ENCODE measurements at regions not wholly inside any gene's neighbourhood (a gene's known extent, or its start where the extent isn't known, plus 50 kb on each side); places are given as distances from the start of the nearest gene placed in this dataset.
"Not testable (repeated sequence)": the region's sequence is repeated elsewhere in the genome, so short reads cannot be mapped to it uniquely, and the experiment has no call there.

GRCh38 chr10:55740110-55740509 lies 620.9 kb downstream of the ZWINT start:
- DNase-seq = no peak

GRCh38 chr10:55734112-55734511 lies 626.9 kb downstream of the ZWINT start:
- DNase-seq = no peak

GRCh38 chr10:55704950-55705349 lies 656.1 kb downstream of the ZWINT start:
- DNase-seq = no peak

- no peak for DNase-seq
Observed at GRCh38 chr10:55668326-55668922, 692.6 kb downstream of the ZWINT start.

- DNase-seq = no peak
Observed at GRCh38 chr10:55653531-55653930, 707.5 kb downstream of the ZWINT start.

GRCh38 chr10:55641601-55642000 lies 719.5 kb downstream of the ZWINT start:
- no peak for DNase-seq

GRCh38 chr10:55631071-55631654 lies 729.9 kb downstream of the ZWINT start:
- DNase-seq = no peak

- DNase-seq = no peak
Observed at GRCh38 chr10:55630491-55631056, 730.5 kb downstream of the ZWINT start.

- DNase-seq = no peak
Observed at GRCh38 chr10:55629793-55630490, 731.1 kb downstream of the ZWINT start.

- DNase-seq = no peak
Observed at GRCh38 chr10:55628260-55628701, 732.8 kb downstream of the ZWINT start.

GRCh38 chr10:55627501-55628051 lies 733.5 kb downstream of the ZWINT start:
- DNase-seq = no peak

- DNase-seq = not testable (repeated sequence)
Observed at GRCh38 chr10:55601690-55602478, 759.2 kb downstream of the ZWINT start.

GRCh38 chr10:55551603-55552002 lies 750.6 kb upstream of the PCDH15 start:
- DNase-seq = no peak

- DNase-seq = no peak
Observed at GRCh38 chr10:55550236-55550635, 749.2 kb upstream of the PCDH15 start.

DNA sequence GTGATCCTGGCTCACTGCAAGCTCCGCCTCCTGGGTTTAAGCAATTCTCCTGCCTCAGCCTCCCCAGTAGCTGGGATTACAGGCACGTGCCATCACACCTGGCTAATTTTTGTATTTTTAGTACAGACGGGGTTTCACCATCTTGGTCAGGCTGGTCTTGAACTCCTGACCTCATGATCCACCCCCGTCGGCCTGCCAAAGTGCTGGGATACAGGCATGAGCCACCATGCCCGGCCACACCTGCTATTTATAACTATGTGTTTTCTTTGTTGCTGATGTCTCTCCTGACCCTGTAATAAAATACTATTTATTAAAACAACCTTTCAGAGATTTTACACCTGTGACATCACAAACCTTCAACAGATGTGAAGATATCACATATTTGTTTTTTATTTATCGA lies 736.5 kb upstream of the PCDH15 start:
- not testable (repeated sequence) for DNase-seq

GRCh38 chr10:55519264-55519663 lies 718.2 kb upstream of the PCDH15 start:
- DNase-seq = no peak

GRCh38 chr10:55518416-55518815 lies 717.4 kb upstream of the PCDH15 start:
- DNase-seq = not testable (repeated sequence)

- no peak for DNase-seq
Observed at GRCh38 chr10:55509168-55509567, 708.1 kb upstream of the PCDH15 start.

DNA sequence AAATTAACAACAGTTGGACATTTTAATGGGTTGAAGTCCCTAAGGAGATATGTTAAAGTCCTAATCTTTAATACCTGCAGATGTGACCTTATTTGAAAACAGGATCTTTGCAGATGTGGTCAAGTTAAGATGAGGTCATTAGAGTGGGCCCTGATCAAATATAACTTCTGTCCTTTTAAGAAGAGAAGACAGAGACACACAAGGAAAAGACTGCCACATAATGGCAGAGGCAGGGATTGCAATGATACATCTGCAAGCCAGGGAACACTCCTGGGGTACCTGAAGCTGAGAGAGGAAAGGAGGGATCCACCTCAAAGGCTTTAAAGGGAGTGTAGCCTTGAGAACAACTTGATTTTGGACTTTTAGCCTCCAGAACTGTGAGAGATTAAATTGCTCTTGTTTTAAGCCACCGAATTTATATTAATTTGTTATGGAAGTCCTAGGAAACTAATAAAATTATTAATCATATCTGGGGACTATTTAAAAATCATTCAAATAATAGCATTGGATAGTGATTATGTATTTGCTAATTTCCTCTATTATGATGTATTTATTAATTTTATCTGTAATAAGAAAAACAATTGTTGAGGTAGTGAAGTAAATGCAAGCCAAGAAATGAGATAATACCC lies 700.0 kb upstream of the PCDH15 start:
- DNase-seq = no peak

GRCh38 chr10:55497893-55498499 lies 697.0 kb upstream of the PCDH15 start:
- DNase-seq = no peak

- no peak for DNase-seq
Observed at GRCh38 chr10:55495555-55495954, 694.5 kb upstream of the PCDH15 start.

- DNase-seq = no peak
Observed at GRCh38 chr10:55491712-55492111, 690.7 kb upstream of the PCDH15 start.

Measured in CD4-positive, alpha-beta T cell treated with Interferon alpha-2 for 1 hour (primary cell).